ENCODE measurements at regions not wholly inside any gene's neighbourhood (a gene's known extent, or its start where the extent isn't known, plus 50 kb on each side); places are given as distances from the start of the nearest gene placed in this dataset.

GRCh38 chr4:165721815-165722214, 151.2 kb upstream of the TLL1 start:
- TF ChIP-seq CTCF (IDR thresholded peaks at IDR 0.05) (no peak), CREB1 (CRISPR knock-in tag; IDR thresholded peaks at IDR 0.05) (no peak), NR1H2 (CRISPR knock-in tag; IDR thresholded peaks at IDR 0.05) (no peak), GRHL2 (CRISPR knock-in tag; IDR thresholded peaks at IDR 0.05; ENCODE audit: insufficient replicate concordance, severe bottlenecking) (no peak), GABPB1 (CRISPR knock-in tag; IDR thresholded peaks at IDR 0.05) (no peak), ETV6 (CRISPR knock-in tag; IDR thresholded peaks at IDR 0.05) (no peak), ATF2 (CRISPR knock-in tag; IDR thresholded peaks at IDR 0.05; ENCODE audit: borderline replicate concordance, low read depth) (no peak), NR2C2 (CRISPR knock-in tag; IDR thresholded peaks at IDR 0.05) (no peak), ZNF281 (CRISPR knock-in tag; IDR thresholded peaks at IDR 0.05) (no peak), ZBTB21 (CRISPR knock-in tag; IDR thresholded peaks at IDR 0.05; ENCODE audit: borderline replicate concordance) (no peak), FOXK1 (CRISPR knock-in tag; IDR thresholded peaks at IDR 0.05) (no peak), E2F1 (CRISPR knock-in tag; IDR thresholded peaks at IDR 0.05) (no peak), JUN (CRISPR knock-in tag; IDR thresholded peaks at IDR 0.05) (no peak)

Measured in WTC11 (cell line).